Kidney (tissue), 13 donors: ENCODE measurements at regions not wholly inside any gene's neighbourhood (a gene's known extent, or its start where the extent isn't known, plus 50 kb on each side); places are given as distances from the start of the nearest gene placed in this dataset.

Experiments
- DNase-seq, 5 donors: peaks; one replicate each; pipeline ENCODE4 v3.0.0-alpha.2; 2013 to 2020
- FAIRE-seq: peaks from 2 replicates; lab custom pipeline; 2012; peaks lifted over from hg19 to GRCh38; lab: Jason Lieb, UNC
- H3K27ac ChIP-seq, 2 donors: one replicate each; pipeline ENCODE4 v1.7.0; 2013; ENCODE audit warnings: low read depth in 2 of 2, low read length in 2 of 2, inconsistent platforms in 1 of 2
- H3K27me3 ChIP-seq: one replicate; pipeline ENCODE4 v1.7.1; 2013; ENCODE audit warnings: low read length, inconsistent platforms; ENCODE audit not compliant: control insufficient read depth, insufficient read depth
- H3K36me3 ChIP-seq, 3 donors: one replicate each; pipeline versions ENCODE4 v1.7.0 to v1.7.1; 2013; ENCODE audit warnings: low read length in 3 of 3, control low read depth in 1 of 3, inconsistent platforms in 1 of 3; ENCODE audit not compliant: insufficient read depth in 3 of 3, control insufficient read depth in 2 of 3
- H3K4me1 ChIP-seq, 3 donors: one replicate each; pipeline versions ENCODE4 v1.7.0 to v1.7.1; 2013; ENCODE audit warnings: low read length in 3 of 3, inconsistent platforms in 1 of 3, low read depth in 1 of 3; ENCODE audit not compliant: control insufficient read depth in 2 of 3, insufficient read depth in 2 of 3
- H3K4me3 ChIP-seq, 3 donors: one replicate each; pipeline versions ENCODE4 v1.7.0 to v1.8.1; 2013; ENCODE audit warnings: low read length in 3 of 3, control low read depth in 1 of 3, inconsistent platforms in 1 of 3
- H3K9ac ChIP-seq, 3 donors: one replicate each; pipeline versions ENCODE4 v1.7.0 to v1.7.1; 2013; ENCODE audit warnings: low read length in 3 of 3, control low read depth in 1 of 3, inconsistent platforms in 1 of 3
- H3K9me3 ChIP-seq, 3 donors: one replicate each; pipeline versions ENCODE4 v1.7.0 to v1.7.1; 2013; ENCODE audit warnings: low read length in 3 of 3, control low read depth in 1 of 3, inconsistent platforms in 1 of 3; ENCODE audit not compliant: control insufficient read depth in 2 of 3, insufficient read depth in 1 of 3
- CTCF ChIP-seq: IDR thresholded peaks from 3 replicates; pipeline ENCODE4 v1.5.1; 2012; ENCODE audit warnings: mild to moderate bottlenecking, moderate library complexity, borderline replicate concordance; ENCODE audit not compliant: insufficient read depth; ENCODE audit errors: extremely low read depth
- intact Hi-C: fragments of 100-400 bp; cut with DNase I; formaldehyde crosslinking; loops from one replicate; pipeline ENCODE4 v1.11.1; 2022
- donor health status: control.
- donor health status: control.
- donor health status: control.
- donor health status: control.
- donor health status: control.
- donor health status: DM: yes; HTN: yes; CAD: no.
- donor health status: Normal renal cell carcinoma (clear cell type).

GRCh38 chrX:42248226-42248625 is 324.9 kb upstream of the CASK start:
- no peak for DNase-seq
- Histone ChIP-seq H3K27me3 (no peaks in the 10 kb centered on the region), H3K4me3 (no peak overlapping the region), H3K27ac (no peak overlapping the region), H3K4me1 (no peaks in the 10 kb centered on the region), H3K9ac (no peak overlapping the region), H3K9me3 (no peaks in the 10 kb centered on the region), H3K36me3 (no peaks in the 10 kb centered on the region)
- intact Hi-C loops = no loop called here
- no peak for FAIRE-seq
- TF ChIP-seq CTCF = no peak

- FAIRE-seq = no peak
- Histone ChIP-seq H3K4me1 (no peaks in the 10 kb centered on the region), H3K27me3 (no peaks in the 10 kb centered on the region), H3K36me3 (no peaks in the 10 kb centered on the region), H3K9me3 (no peaks in the 10 kb centered on the region), H3K27ac (no peak overlapping the region), H3K4me3 (peak overlapping the region in 2 of 3 donors; percentile 31 to 50), H3K9ac (no peak overlapping the region)
- peak in 1 of 5 donors; percentile 4 for DNase-seq
- no peak for TF ChIP-seq CTCF
- intact Hi-C loops = no loop called here
Measured at GRCh38 chrX:42247241-42247640, 323.9 kb upstream of the CASK start.

GRCh38 chrX:42246814-42247213 is 323.5 kb upstream of the CASK start:
- no peak for FAIRE-seq
- Histone ChIP-seq H3K27ac (no peak overlapping the region), H3K4me3 (peak overlapping the region in 2 of 3 donors; percentile 31 to 50), H3K4me1 (no peaks in the 10 kb centered on the region), H3K9ac (no peak overlapping the region), H3K36me3 (no peaks in the 10 kb centered on the region), H3K9me3 (no peaks in the 10 kb centered on the region), H3K27me3 (no peaks in the 10 kb centered on the region)
- peak in 1 of 5 donors; percentile 6 for DNase-seq
- no peak for TF ChIP-seq CTCF
- intact Hi-C loops = no loop called here

GRCh38 chrX:42242004-42242403 is 318.6 kb upstream of the CASK start:
- intact Hi-C loops = no loop called here
- FAIRE-seq = no peak
- H3K36me3 ChIP-seq = no peaks in the 10 kb centered on the region
- H3K27me3 ChIP-seq = no peaks in the 10 kb centered on the region
- H3K4me3 ChIP-seq = no peak overlapping the region
- TF ChIP-seq CTCF = no peak
- no peak for DNase-seq
- no peaks in the 10 kb centered on the region for H3K9me3 ChIP-seq
- no peaks in the 10 kb centered on the region for H3K4me1 ChIP-seq
- no peak overlapping the region for H3K27ac ChIP-seq
- no peak overlapping the region for H3K9ac ChIP-seq
